SK-N-SH (cell line): ENCODE measurements at regions not wholly inside any gene's neighbourhood (a gene's known extent, or its start where the extent isn't known, plus 50 kb on each side); places are given as distances from the start of the nearest gene placed in this dataset.
A peak's percentile ranks its signal among the peaks of the same experiment; 100 is the strongest.

Source experiments
- CTCF ChIA-PET: fragments of 300-600, 350-600 bp; formaldehyde crosslinking; extraction: SDS; loops from one replicate; lab custom pipeline; 2021; lab: Yijun Ruan, JAX
- POLR2A ChIA-PET: fragments of 350-600 bp; sonication (Branson Sonifier 250); formaldehyde crosslinking; extraction: SDS; loops from one replicate; lab custom pipeline; 2020; ENCODE audit warnings: antibody characterized with exemption, inconsistent platforms; lab: Yijun Ruan, JAX
- DNase-seq: peaks from one replicate; pipeline ENCODE4 v3.0.0; 2012
- H2AFZ ChIP-seq: fragments of 200-600 bp; sonication (generic); 2 replicates; pipeline ENCODE4 v1.8.1; 2016; ENCODE audit warnings: antibody characterized with exemption, mild to moderate bottlenecking, low read depth
- H3F3A ChIP-seq: fragments of 200-600 bp; sonication (generic); replicated peaks from 2 replicates; pipeline ENCODE3; 2016; ENCODE audit warnings: antibody characterized with exemption, mild to moderate bottlenecking; ENCODE audit not compliant: insufficient read depth
- H3K27ac ChIP-seq, 2 experiments: fragments of 200-500 bp in 1 of 2; fragments of 200-600 bp in 1 of 2; sonication (Bioruptor generic) in 1 of 2; sonication (generic), shearing (Covaris generic) in 1 of 2; 2 replicates each; pipeline versions ENCODE4 v1.5.1 to v1.6.1; 2014 to 2016; ENCODE audit warnings: low read depth in 2 of 2, inconsistent platforms in 1 of 2, low read length in 1 of 2, mild to moderate bottlenecking in 1 of 2, mixed read lengths in 1 of 2
- H3K27me3 ChIP-seq: fragments of 200-600 bp; sonication (generic), shearing (Covaris generic); 2 replicates; pipeline ENCODE4 v1.6.1; 2016; ENCODE audit warnings: mixed run types; ENCODE audit not compliant: insufficient read depth
- H3K36me3 ChIP-seq, 2 experiments: fragments of 200-500 bp in 1 of 2; fragments of 200-600 bp in 1 of 2; sonication (Bioruptor generic) in 1 of 2; sonication (generic) in 1 of 2; replicated peaks in 1 of 2; 2 replicates each; pipeline versions ENCODE3 to v1.5.1; 2014 to 2016; ENCODE audit warnings: low read length in 1 of 2, mild to moderate bottlenecking in 1 of 2; ENCODE audit not compliant: insufficient read depth in 2 of 2, control insufficient read depth in 1 of 2
- H3K4me1 ChIP-seq, 2 experiments: fragments of 200-500 bp in 1 of 2; fragments of 200-600 bp in 1 of 2; sonication (Bioruptor generic) in 1 of 2; sonication (generic), shearing (Covaris generic) in 1 of 2; 2 replicates each; pipeline versions ENCODE4 v1.5.1 to v1.6.1; 2014 to 2016; ENCODE audit warnings: low read depth in 1 of 2, low read length in 1 of 2, mixed run types in 1 of 2; ENCODE audit not compliant: insufficient read depth in 2 of 2, control insufficient read depth in 1 of 2
- H3K4me2 ChIP-seq: fragments of 200-600 bp; sonication (generic), shearing (Covaris generic); 2 replicates; pipeline ENCODE4 v1.6.1; 2017; ENCODE audit warnings: mixed run types
- H3K4me3 ChIP-seq, 2 experiments: fragments of 200-500 bp in 1 of 2; fragments of 200-600 bp in 1 of 2; sonication (Bioruptor generic) in 1 of 2; sonication (generic), shearing (Covaris generic) in 1 of 2; 2 replicates each; pipeline versions ENCODE4 v1.5.1 to v1.8.1; 2014 to 2016; ENCODE audit warnings: low read depth in 2 of 2, inconsistent platforms in 1 of 2, low read length in 1 of 2, mild to moderate bottlenecking in 1 of 2, mixed read lengths in 1 of 2, moderate library complexity in 1 of 2
- H3K79me2 ChIP-seq: fragments of 200-600 bp; sonication (generic); 2 replicates; pipeline ENCODE4 v1.8.1; 2017; ENCODE audit warnings: mild to moderate bottlenecking; ENCODE audit not compliant: insufficient read depth
- H3K9ac ChIP-seq: fragments of 200-600 bp; sonication (generic); 2 replicates; pipeline ENCODE4 v1.6.1; 2017; ENCODE audit warnings: mixed run types
- H3K9me2 ChIP-seq: fragments of 200-600 bp; sonication (generic); 2 replicates; pipeline ENCODE4 v1.6.1; 2017; ENCODE audit warnings: mixed run types
- H3K9me3 ChIP-seq: fragments of 200-600 bp; sonication (generic); 2 replicates; pipeline ENCODE4 v1.6.1; 2017; ENCODE audit warnings: mixed run types, mild to moderate bottlenecking, moderate library complexity
- H4K20me1 ChIP-seq: fragments of 200-600 bp; sonication (generic); 2 replicates; pipeline ENCODE4 v1.6.1; 2017; ENCODE audit warnings: mild to moderate bottlenecking, mixed run types; ENCODE audit not compliant: insufficient read depth
- CTCF ChIP-seq: fragments of 200-600 bp; sonication (generic); IDR thresholded peaks from 2 replicates; pipeline ENCODE4 v1.6.1; 2017; ENCODE audit warnings: antibody characterized with exemption, mild to moderate bottlenecking, moderate library complexity
- EZH2phosphoT487 ChIP-seq: fragments of 200-600 bp; sonication (generic); IDR thresholded peaks from 2 replicates; pipeline ENCODE4 v1.6.1; 2017; ENCODE audit warnings: low read depth, mixed run types, mild to moderate bottlenecking, antibody characterized with exemption, moderate library complexity, borderline replicate concordance
- FOXJ3 ChIP-seq: sonication (generic); formaldehyde crosslinking; IDR thresholded peaks from 2 replicates; pipeline ENCODE4 v1.5.1; 2020; ENCODE audit warnings: mild to moderate bottlenecking, missing genetic modification reagents
- MAX ChIP-seq: IDR thresholded peaks from 2 replicates; pipeline ENCODE4 v1.4.0; 2012; ENCODE audit warnings: low read depth
- NRF1 ChIP-seq: IDR thresholded peaks from 2 replicates; pipeline ENCODE4 v1.6.1; 2012; ENCODE audit warnings: low read depth, mild to moderate bottlenecking, low read length
- POLR2AphosphoS5 ChIP-seq: IDR thresholded peaks from 2 replicates; pipeline ENCODE4 v1.6.1; 2012; ENCODE audit warnings: low read depth, low read length
- RAD21 ChIP-seq: IDR thresholded peaks from 2 replicates; pipeline ENCODE4 v1.6.1; 2012; ENCODE audit warnings: mild to moderate bottlenecking, low read length
- SIN3A ChIP-seq: IDR thresholded peaks from 2 replicates; pipeline ENCODE4 v1.6.1; 2012; ENCODE audit warnings: low read depth, mild to moderate bottlenecking, low read length, moderate library complexity, borderline replicate concordance
- TAF1 ChIP-seq: IDR thresholded peaks from 2 replicates; pipeline ENCODE4 v1.6.1; 2012; ENCODE audit warnings: low read depth, mild to moderate bottlenecking, low read length, moderate library complexity, borderline replicate concordance
- TEAD4 ChIP-seq: IDR thresholded peaks from 2 replicates; pipeline ENCODE4 v1.4.0; 2012; ENCODE audit warnings: mild to moderate bottlenecking, borderline replicate concordance; ENCODE audit not compliant: insufficient read depth
- WGBS: methylation state at CpG from one replicate; pipeline ENCODE4 v1.1.6; 2017; ENCODE audit warnings: low lambda C conversion rate; 5-methylcytosine and 5-hydroxymethylcytosine counted together

DNA sequence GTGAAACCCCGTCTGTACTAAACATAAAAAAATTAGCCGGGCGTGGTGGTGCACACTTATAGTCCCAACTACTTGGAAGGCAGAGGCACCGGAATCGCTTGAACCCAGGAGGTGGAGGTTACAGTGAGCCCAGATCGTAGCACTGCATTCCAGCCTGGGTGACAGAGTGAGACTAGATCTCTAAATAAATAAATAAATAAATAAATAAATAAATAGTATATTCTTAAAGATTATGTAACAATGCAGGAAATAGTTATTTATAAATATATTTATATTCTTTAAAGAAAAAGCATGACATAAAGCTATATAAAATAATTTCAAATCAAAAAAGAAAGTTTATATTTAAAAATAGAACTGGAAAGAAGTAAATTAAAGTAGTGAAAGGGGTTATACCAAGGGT lies 76.4 kb downstream of the MBL2 start:
- WGBS = 89% methylated on average over 6 of the region's 6 CpGs
- no peak overlapping the region for H3K4me3 ChIP-seq

GRCh38 chr10:52701647-52702046 lies 70.9 kb downstream of the MBL2 start:
- Histone ChIP-seq H3K79me2 (no peaks in the 10 kb centered on the region), H3K9ac (no peak overlapping the region), H3F3A (peaks cover 4% of the 10 kb centered on the region), H3K27me3 (no peaks in the 10 kb centered on the region), H3K4me2 (no peak overlapping the region), H3K4me1 (peaks cover 0 to 12% of the 10 kb centered on the region in 2 experiments; a peak in 2 of 4 replicates), H2AFZ (no peak overlapping the region)
- CTCF ChIA-PET = interaction anchor here (1.1 kb wide), 1 partner anchor 28 kb away, joined by 3 read pairs; no protein-coding TSS in a partner anchor
- DNase-seq = no peak
- POLR2A ChIA-PET = no interaction called here
- TF ChIP-seq TEAD4 = no peak
- TF ChIP-seq, all 33 proteins: peak for 0
- no peaks in the 10 kb centered on the region for H3K36me3 ChIP-seq
- no peaks in the 10 kb centered on the region for H3K9me3 ChIP-seq
- H3K27ac ChIP-seq = peak overlapping the region in 1 of 2 experiments; percentile 94; a peak in 1 of 4 replicates
- no peaks in the 10 kb centered on the region for H4K20me1 ChIP-seq
- WGBS = 63% methylated on average over 2 of the region's 2 CpGs
- no peaks in the 10 kb centered on the region for H3K9me2 ChIP-seq
- no peak overlapping the region for H3K4me3 ChIP-seq

More for the DNA sequence above, 76.4 kb downstream of the MBL2 start:
- Histone ChIP-seq H3K27ac (no peak overlapping the region), H3K4me1 (no peaks in the 10 kb centered on the region), H3K9me2 (no peaks in the 10 kb centered on the region), H3K79me2 (no peaks in the 10 kb centered on the region), H3K9me3 (no peaks in the 10 kb centered on the region), H4K20me1 (no peaks in the 10 kb centered on the region), H3K9ac (no peak overlapping the region), H2AFZ (no peak overlapping the region), H3K36me3 (no peaks in the 10 kb centered on the region), H3K27me3 (no peaks in the 10 kb centered on the region), H3K4me2 (no peak overlapping the region), H3F3A (no peaks in the 10 kb centered on the region)
- ChIA-PET POLR2A (no interaction called here), CTCF (no interaction called here)
- no peak for TF ChIP-seq SIN3A
- no peak for TF ChIP-seq POLR2AphosphoS5
- no peak for TF ChIP-seq TAF1
- TF ChIP-seq EZH2phosphoT487 = no peak
- no peak for TF ChIP-seq MAX
- TF ChIP-seq RAD21 = no peak
- no peak for DNase-seq

DNA sequence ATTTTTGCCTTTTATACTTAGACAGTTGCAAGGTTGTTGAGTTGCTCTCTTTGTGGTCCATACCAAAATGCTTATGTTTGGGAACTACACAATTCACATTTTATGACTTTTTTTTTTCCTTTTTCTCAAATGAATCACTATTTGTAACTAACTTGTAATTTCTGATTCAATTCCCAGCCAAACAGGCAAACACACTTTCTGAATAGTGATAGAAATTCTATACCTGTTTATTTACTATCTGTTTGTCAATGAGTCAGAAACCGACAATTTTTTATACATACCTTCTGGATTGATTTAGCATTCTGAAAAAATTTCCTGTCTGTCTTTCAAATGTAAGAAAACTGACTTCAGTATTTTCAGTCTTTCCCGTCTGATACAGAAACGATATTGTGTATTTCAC lies 69.1 kb downstream of the MBL2 start:
- ChIA-PET CTCF (no interaction called here), POLR2A (no interaction called here)
- Histone ChIP-seq H2AFZ (peak overlapping the region; percentile 80; the same call in 1 of the 2 replicates), H3K79me2 (no peaks in the 10 kb centered on the region), H3K27ac (peak overlapping the region; percentile 34 to 94), H3K9me2 (no peaks in the 10 kb centered on the region), H3K27me3 (no peaks in the 10 kb centered on the region), H3K4me2 (peak overlapping the region; percentile 32; the same call in 1 of the 2 replicates), H3F3A (peaks cover 4% of the 10 kb centered on the region), H3K9me3 (no peaks in the 10 kb centered on the region), H3K9ac (no peak overlapping the region), H3K4me1 (peaks cover 0 to 12% of the 10 kb centered on the region in 2 experiments; a peak in 2 of 4 replicates), H4K20me1 (no peaks in the 10 kb centered on the region), H3K36me3 (no peaks in the 10 kb centered on the region), H3K4me3 (no peak overlapping the region; a peak in 1 of 4 replicates)
- 7% methylated on average over 3 of the region's 3 CpGs for WGBS
- no peak for DNase-seq
- TF ChIP-seq NRF1 (no peak), FOXJ3 (CRISPR knock-in tag) (no peak), EZH2phosphoT487 (no peak), SIN3A (no peak), MAX (no peak), CTCF (no peak)
